ENCODE measurements at regions not wholly inside any gene's neighbourhood (a gene's known extent, or its start where the extent isn't known, plus 50 kb on each side); places are given as distances from the start of the nearest gene placed in this dataset.
"Not testable (repeated sequence)": the region's sequence is repeated elsewhere in the genome, so short reads cannot be mapped to it uniquely, and the experiment has no call there.

- no peak for TF ChIP-seq CTCF (IDR thresholded peaks at IDR 0.05; ENCODE audit: poor library complexity, severe bottlenecking)
- ATAC-seq (ENCODE audit: low read depth): no peak
- Histone ChIP-seq H3K4me3 (ENCODE audit: severe bottlenecking) (no peak overlapping the region), H3K4me1 (ENCODE audit: insufficient read depth, poor library complexity, severe bottlenecking) (no peaks in the 10 kb centered on the region), H3K36me3 (ENCODE audit: low read depth) (no peaks in the 10 kb centered on the region), H3K27me3 (ENCODE audit: insufficient read depth, poor library complexity, severe bottlenecking) (no peaks in the 10 kb centered on the region), H3K9me3 (ENCODE audit: severe bottlenecking) (no peaks in the 10 kb centered on the region), H3K27ac (ENCODE audit: poor library complexity, severe bottlenecking) (no peak overlapping the region)
- DNase-seq (ENCODE audit: low spot score): no peak
Measured at GRCh38 chr17:51428668-51429495, 168.5 kb downstream of the UTP18 start.

DNA sequence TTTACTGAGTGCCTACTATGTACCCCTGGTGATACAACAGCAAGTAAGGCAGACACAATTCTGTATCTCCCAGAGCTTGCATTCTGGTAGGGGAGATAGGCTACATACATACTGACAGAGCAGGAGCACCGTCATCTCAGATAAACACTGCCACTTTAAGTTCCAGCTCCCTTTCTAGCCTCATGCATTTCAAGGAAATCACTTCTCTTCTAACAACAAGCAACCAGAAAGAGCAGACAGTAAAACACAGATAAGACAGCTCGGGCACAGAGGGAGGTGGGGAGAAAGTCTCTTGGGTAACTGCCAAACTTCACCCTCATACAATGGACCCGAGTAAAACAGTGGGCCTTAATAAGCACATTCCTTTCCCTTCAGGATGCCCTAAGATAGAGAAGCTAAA, 169.6 kb downstream of the UTP18 start:
- not testable (repeated sequence) for H3K27ac ChIP-seq (ENCODE audit: poor library complexity, severe bottlenecking); DNase-seq (ENCODE audit: low spot score); H3K9me3 ChIP-seq (ENCODE audit: severe bottlenecking); H3K36me3 ChIP-seq (ENCODE audit: low read depth); H3K4me1 ChIP-seq (ENCODE audit: insufficient read depth, poor library complexity, severe bottlenecking); H3K4me3 ChIP-seq (ENCODE audit: severe bottlenecking); ATAC-seq (ENCODE audit: low read depth); H3K27me3 ChIP-seq (ENCODE audit: insufficient read depth, poor library complexity, severe bottlenecking)

GRCh38 chr17:51430591-51430990, 170.2 kb downstream of the UTP18 start:
- no peaks in the 10 kb centered on the region for H3K36me3 ChIP-seq (ENCODE audit: low read depth)
- no peak for TF ChIP-seq CTCF (IDR thresholded peaks at IDR 0.05; ENCODE audit: poor library complexity, severe bottlenecking)
- no peaks in the 10 kb centered on the region for H3K9me3 ChIP-seq (ENCODE audit: severe bottlenecking)
- no peaks in the 10 kb centered on the region for H3K27me3 ChIP-seq (ENCODE audit: insufficient read depth, poor library complexity, severe bottlenecking)
- H3K27ac ChIP-seq (ENCODE audit: poor library complexity, severe bottlenecking): no peak overlapping the region
- H3K4me3 ChIP-seq (ENCODE audit: severe bottlenecking): no peak overlapping the region
- ATAC-seq (ENCODE audit: low read depth) (no peak), DNase-seq (ENCODE audit: low spot score) (no peak)
- no peaks in the 10 kb centered on the region for H3K4me1 ChIP-seq (ENCODE audit: insufficient read depth, poor library complexity, severe bottlenecking)

GRCh38 chr17:51434434-51435170, 174.3 kb downstream of the UTP18 start:
- DNase-seq (ENCODE audit: low spot score) (no peak), ATAC-seq (ENCODE audit: low read depth) (peak; percentile 74)
- H3K4me1 ChIP-seq (ENCODE audit: insufficient read depth, poor library complexity, severe bottlenecking): no peaks in the 10 kb centered on the region
- no peak for TF ChIP-seq CTCF (IDR thresholded peaks at IDR 0.05; ENCODE audit: poor library complexity, severe bottlenecking)
- no peak overlapping the region for H3K27ac ChIP-seq (ENCODE audit: poor library complexity, severe bottlenecking)
- no peaks in the 10 kb centered on the region for H3K9me3 ChIP-seq (ENCODE audit: severe bottlenecking)
- no peaks in the 10 kb centered on the region for H3K36me3 ChIP-seq (ENCODE audit: low read depth)
- no peak overlapping the region for H3K4me3 ChIP-seq (ENCODE audit: severe bottlenecking)
- H3K27me3 ChIP-seq (ENCODE audit: insufficient read depth, poor library complexity, severe bottlenecking): no peaks in the 10 kb centered on the region

DNA sequence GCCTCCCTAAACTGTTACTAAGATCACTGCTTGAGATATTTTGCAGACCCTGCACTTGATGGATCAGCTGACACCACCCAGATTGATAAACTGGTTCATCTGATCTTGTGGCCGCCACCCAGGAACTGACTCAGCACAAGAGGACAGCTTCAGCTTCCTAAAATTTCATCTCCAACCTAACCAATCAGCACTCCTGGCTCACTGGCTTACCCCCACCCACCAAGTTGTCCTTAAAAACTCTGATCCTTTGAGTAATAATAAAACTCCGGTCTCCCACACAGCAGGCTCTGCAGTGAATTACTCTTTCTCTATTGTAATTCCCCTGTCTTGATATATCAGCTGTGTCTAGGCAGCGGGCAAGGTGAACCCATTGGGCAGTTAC, 174.8 kb downstream of the UTP18 start:
- Histone ChIP-seq H3K9me3 (ENCODE audit: severe bottlenecking) (no peaks in the 10 kb centered on the region), H3K36me3 (ENCODE audit: low read depth) (no peaks in the 10 kb centered on the region), H3K27me3 (ENCODE audit: insufficient read depth, poor library complexity, severe bottlenecking) (no peaks in the 10 kb centered on the region), H3K4me1 (ENCODE audit: insufficient read depth, poor library complexity, severe bottlenecking) (no peaks in the 10 kb centered on the region), H3K27ac (ENCODE audit: poor library complexity, severe bottlenecking) (no peak overlapping the region), H3K4me3 (ENCODE audit: severe bottlenecking) (no peak overlapping the region)
- ATAC-seq (ENCODE audit: low read depth): no peak
- no peak for TF ChIP-seq CTCF (IDR thresholded peaks at IDR 0.05; ENCODE audit: poor library complexity, severe bottlenecking)
- DNase-seq (ENCODE audit: low spot score): no peak

All from RWPE2 (cell line).